ENCODE measurements at regions not wholly inside any gene's neighbourhood (a gene's known extent, or its start where the extent isn't known, plus 50 kb on each side); places are given as distances from the start of the nearest gene placed in this dataset.
"Not testable (repeated sequence)": the region's sequence is repeated elsewhere in the genome, so short reads cannot be mapped to it uniquely, and the experiment has no call there.

DNA sequence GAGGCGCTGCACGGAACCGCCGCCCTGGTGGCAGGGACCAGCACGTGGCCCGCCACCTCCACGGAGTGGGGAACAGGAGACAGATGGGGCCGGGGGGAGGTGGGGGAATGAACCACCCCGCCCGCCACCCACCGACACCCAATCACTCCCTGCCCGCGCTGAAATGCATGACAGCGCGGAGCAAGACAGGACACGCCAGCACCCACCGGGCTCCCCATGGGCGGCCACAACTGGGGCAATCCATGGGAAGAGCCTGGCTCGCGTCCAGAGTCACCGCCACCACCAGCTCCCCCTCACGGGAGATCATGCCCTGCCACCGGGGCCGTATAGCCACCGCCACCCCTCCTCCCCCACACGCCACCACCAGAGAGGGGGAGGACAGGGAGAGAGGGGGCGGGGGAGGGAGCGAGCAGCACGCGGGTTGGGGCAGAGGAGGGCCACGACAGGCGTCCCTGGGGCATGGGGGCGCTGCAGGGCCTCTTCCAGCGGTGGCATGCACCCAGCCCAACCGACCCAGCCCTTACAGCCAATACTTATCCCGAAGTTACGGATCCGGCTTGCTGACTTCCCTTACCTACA lies 744.3 kb upstream of the DEFB115 start:
- ChIA-PET CTCF (no interaction called here), RAD21 (ENCODE audit: unreplicated experiment) (no interaction called here)
- 67% methylated on average over 20 of the region's 38 CpGs for WGBS (ENCODE audit: insufficient coverage, insufficient replicate concordance, low lambda C conversion rate, missing lambda C conversion rate)

DNA sequence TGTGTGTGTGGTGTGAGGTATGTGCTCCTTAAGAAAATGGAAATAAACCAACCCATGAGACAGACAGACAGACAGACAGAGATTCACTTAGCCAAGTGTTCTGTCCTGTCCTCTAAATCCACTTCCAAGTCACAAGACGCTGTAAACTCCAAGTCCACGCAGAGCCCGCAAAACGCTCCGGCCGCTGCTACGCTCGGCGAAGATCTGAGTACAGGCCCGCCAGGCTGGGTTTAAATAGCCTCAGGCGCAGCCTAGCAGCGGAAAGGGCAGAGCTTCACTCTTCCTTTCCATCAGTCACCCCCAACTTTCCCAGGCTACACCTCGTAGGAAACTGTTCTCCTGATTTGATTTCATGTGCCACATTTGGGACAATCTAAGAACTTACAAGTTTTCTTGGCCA lies 741.5 kb upstream of the DEFB115 start:
- H3K4me1 ChIP-seq (ENCODE audit: control insufficient read depth, insufficient read depth, low read length); H3K9ac ChIP-seq (ENCODE audit: control insufficient read depth, insufficient read depth, low read length); SMC1A ChIA-PET (ENCODE audit: uncharacterized antibody, unreplicated experiment); H3K27me3 ChIP-seq (replicated peaks in 1 of 2; ENCODE audit: control insufficient read depth in 2 of 2, insufficient read depth in 2 of 2, low read length in 1 of 2); CTCF ChIA-PET; H3K79me2 ChIP-seq (ENCODE audit: control insufficient read depth, insufficient read depth, low read length); DNase-seq (ENCODE audit: low read depth, low spot score); intact Hi-C loops (cut with micrococcal nuclease; ENCODE audit: unreplicated experiment); H3K4me2 ChIP-seq (ENCODE audit: control insufficient read depth, insufficient read depth); H3K36me3 ChIP-seq (ENCODE audit: control insufficient read depth in 2 of 2, insufficient read depth in 2 of 2, low read length in 1 of 2); ATAC-seq; RAD21 ChIA-PET (ENCODE audit: unreplicated experiment); POLR2A ChIA-PET; BruUV-seq (replicated peaks); H2AFZ ChIP-seq (ENCODE audit: control insufficient read depth, low read depth, low read length); FAIRE-seq; H4K20me1 ChIP-seq (ENCODE audit: control insufficient read depth, insufficient read depth); H3K9me3 ChIP-seq (replicated peaks; ENCODE audit: control insufficient read depth, insufficient read depth, low read length); H3K4me3 ChIP-seq; H3K27ac ChIP-seq (ENCODE audit: control insufficient read depth, insufficient read depth): not testable (repeated sequence)
- in situ Hi-C loops (cut with MboI): loop anchor here (25.0 kb wide), 2 partner anchors 1304 to 1904 kb away; no protein-coding TSS in a partner anchor
- 71% methylated on average over 13 of the region's 13 CpGs for WGBS (ENCODE audit: insufficient coverage, insufficient replicate concordance, low lambda C conversion rate, missing lambda C conversion rate)

More for the DNA sequence above, 744.3 kb upstream of the DEFB115 start:
- no peak overlapping the region for H2AFZ ChIP-seq (ENCODE audit: control insufficient read depth, low read depth, low read length)
- no peaks in the 10 kb centered on the region for H3K36me3 ChIP-seq (ENCODE audit: control insufficient read depth in 2 of 2, insufficient read depth in 2 of 2, low read length in 1 of 2)
- no peak overlapping the region for H3K4me3 ChIP-seq
- no peaks in the 10 kb centered on the region for H4K20me1 ChIP-seq (ENCODE audit: control insufficient read depth, insufficient read depth)
- POLR2A ChIA-PET: no interaction called here
- SMC1A ChIA-PET (ENCODE audit: uncharacterized antibody, unreplicated experiment): no interaction called here
- intact Hi-C loops (cut with micrococcal nuclease; ENCODE audit: unreplicated experiment): no loop called here
- H3K79me2 ChIP-seq (ENCODE audit: control insufficient read depth, insufficient read depth, low read length): no peaks in the 10 kb centered on the region
- ATAC-seq (no peak), FAIRE-seq (no peak), DNase-seq (ENCODE audit: low read depth, low spot score) (no peak)
- H3K27me3 ChIP-seq (replicated peaks in 1 of 2; ENCODE audit: control insufficient read depth in 2 of 2, insufficient read depth in 2 of 2, low read length in 1 of 2): no peaks in the 10 kb centered on the region
- H3K4me1 ChIP-seq (ENCODE audit: control insufficient read depth, insufficient read depth, low read length): no peaks in the 10 kb centered on the region
- H3K27ac ChIP-seq (ENCODE audit: control insufficient read depth, insufficient read depth): no peak overlapping the region
- no peak overlapping the region for H3K9ac ChIP-seq (ENCODE audit: control insufficient read depth, insufficient read depth, low read length)
- H3K4me2 ChIP-seq (ENCODE audit: control insufficient read depth, insufficient read depth): no peak overlapping the region
- in situ Hi-C loops (cut with MboI): loop anchor here (25.0 kb wide), 2 partner anchors 1301 to 1901 kb away; no protein-coding TSS in a partner anchor
- H3K9me3 ChIP-seq (replicated peaks; ENCODE audit: control insufficient read depth, insufficient read depth, low read length): no peaks in the 10 kb centered on the region; the same call in 2 of the 3 replicates
- no TSS peak for BruUV-seq (replicated peaks)
- TF ChIP-seq LARP7 (IDR thresholded peaks at IDR 0.05) (no peak), NFIC (IDR thresholded peaks at IDR 0.05; ENCODE audit: low read depth, low read length) (no peak), IKZF1 (conservative IDR thresholded peaks at IDR 0.05) (no peak), ZNF622 (IDR thresholded peaks at IDR 0.05) (no peak), TAF1 (IDR thresholded peaks at IDR 0.05; ENCODE audit: borderline replicate concordance, low read depth, low read length) (no peak), ZNF24 (IDR thresholded peaks at IDR 0.05) (no peak), MEF2B (IDR thresholded peaks at IDR 0.05; ENCODE audit: partially characterized antibody, poor library complexity, severe bottlenecking) (no peak), ZBED1 (IDR thresholded peaks at IDR 0.05; ENCODE audit: borderline replicate concordance) (no peak), JUND (IDR thresholded peaks at IDR 0.05; ENCODE audit: low read depth, low read length) (no peak), SMAD5 (IDR thresholded peaks at IDR 0.05; ENCODE audit: low read depth) (no peak), IRF4 (IDR thresholded peaks at IDR 0.05; ENCODE audit: low read depth, low read length) (no peak), ZNF384 (IDR thresholded peaks at IDR 0.05; ENCODE audit: borderline replicate concordance, low read depth, low read length) (no peak), ETV6 (conservative IDR thresholded peaks at IDR 0.05 in 1 of 2, IDR thresholded peaks at IDR 0.05 in 1 of 2; ENCODE audit: borderline replicate concordance in 1 of 2, low read depth in 1 of 2) (no peak), SIN3A (IDR thresholded peaks at IDR 0.05; ENCODE audit: low read depth, low read length) (no peak)
- TF ChIP-seq, protein P1, sequence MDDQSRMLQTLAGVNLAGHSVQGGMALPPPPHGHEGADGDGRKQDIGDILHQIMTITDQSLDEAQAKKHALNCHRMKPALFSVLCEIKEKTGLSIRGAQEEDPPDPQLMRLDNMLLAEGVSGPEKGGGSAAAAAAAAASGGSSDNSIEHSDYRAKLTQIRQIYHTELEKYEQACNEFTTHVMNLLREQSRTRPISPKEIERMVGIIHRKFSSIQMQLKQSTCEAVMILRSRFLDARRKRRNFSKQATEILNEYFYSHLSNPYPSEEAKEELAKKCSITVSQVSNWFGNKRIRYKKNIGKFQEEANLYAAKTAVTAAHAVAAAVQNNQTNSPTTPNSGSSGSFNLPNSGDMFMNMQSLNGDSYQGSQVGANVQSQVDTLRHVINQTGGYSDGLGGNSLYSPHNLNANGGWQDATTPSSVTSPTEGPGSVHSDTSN (IDR thresholded peaks at IDR 0.05; ENCODE audit: insufficient replicate concordance, low read depth, low read length): no peak
- TF ChIP-seq, protein P2, sequence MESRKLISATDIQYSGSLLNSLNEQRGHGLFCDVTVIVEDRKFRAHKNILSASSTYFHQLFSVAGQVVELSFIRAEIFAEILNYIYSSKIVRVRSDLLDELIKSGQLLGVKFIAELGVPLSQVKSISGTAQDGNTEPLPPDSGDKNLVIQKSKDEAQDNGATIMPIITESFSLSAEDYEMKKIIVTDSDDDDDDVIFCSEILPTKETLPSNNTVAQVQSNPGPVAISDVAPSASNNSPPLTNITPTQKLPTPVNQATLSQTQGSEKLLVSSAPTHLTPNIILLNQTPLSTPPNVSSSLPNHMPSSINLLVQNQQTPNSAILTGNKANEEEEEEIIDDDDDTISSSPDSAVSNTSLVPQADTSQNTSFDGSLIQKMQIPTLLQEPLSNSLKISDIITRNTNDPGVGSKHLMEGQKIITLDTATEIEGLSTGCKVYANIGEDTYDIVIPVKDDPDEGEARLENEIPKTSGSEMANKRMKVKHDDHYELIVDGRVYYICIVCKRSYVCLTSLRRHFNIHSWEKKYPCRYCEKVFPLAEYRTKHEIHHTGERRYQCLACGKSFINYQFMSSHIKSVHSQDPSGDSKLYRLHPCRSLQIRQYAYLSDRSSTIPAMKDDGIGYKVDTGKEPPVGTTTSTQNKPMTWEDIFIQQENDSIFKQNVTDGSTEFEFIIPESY (IDR thresholded peaks at IDR 0.05): no peak
- TF ChIP-seq, protein P3, sequence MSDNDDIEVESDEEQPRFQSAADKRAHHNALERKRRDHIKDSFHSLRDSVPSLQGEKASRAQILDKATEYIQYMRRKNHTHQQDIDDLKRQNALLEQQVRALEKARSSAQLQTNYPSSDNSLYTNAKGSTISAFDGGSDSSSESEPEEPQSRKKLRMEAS (IDR thresholded peaks at IDR 0.05; ENCODE audit: low read depth, low read length): no peak
